OCI-LY3 (cell line): ENCODE measurements at regions not wholly inside any gene's neighbourhood (a gene's known extent, or its start where the extent isn't known, plus 50 kb on each side); places are given as distances from the start of the nearest gene placed in this dataset.

Experiments used
- H2AFZ ChIP-seq: fragments of 200-600, 300-600 bp; shearing (Covaris generic); 2 replicates; pipeline ENCODE4 v1.6.0; 2014; ENCODE audit warnings: antibody characterized with exemption, low read depth, low read length
- H3K27ac ChIP-seq: fragments of 200-600, 300-600 bp; sonication (generic); 2 replicates; pipeline ENCODE4 v1.5.1; 2014; ENCODE audit warnings: mild to moderate bottlenecking, low read length, moderate library complexity, mixed read lengths
- H3K27me3 ChIP-seq: fragments of 200-600, 300-600 bp; sonication (generic); 2 replicates; pipeline ENCODE4 v1.6.1; 2014; ENCODE audit warnings: low read depth, low read length, mixed read lengths
- H3K36me3 ChIP-seq: fragments of 200-600, 300-600 bp; sonication (generic); replicated peaks from 2 replicates; pipeline ENCODE3; 2014; ENCODE audit warnings: low read depth, low read length, mixed read lengths
- H3K4me1 ChIP-seq: fragments of 300-600, 200-600 bp; sonication (generic); 2 replicates; pipeline ENCODE4 v1.6.1; 2014; ENCODE audit warnings: low read length, mixed read lengths
- H3K4me2 ChIP-seq: fragments of 200-600, 300-600 bp; sonication (generic); 2 replicates; pipeline ENCODE4 v1.6.1; 2014; ENCODE audit warnings: low read length, mixed read lengths
- H3K4me3 ChIP-seq: fragments of 300-600, 200-600 bp; sonication (generic); 2 replicates; pipeline ENCODE4 v1.5.1; 2014; ENCODE audit warnings: antibody characterized with exemption, mild to moderate bottlenecking, low read length, moderate library complexity
- H3K79me2 ChIP-seq: fragments of 300-600, 200-600 bp; shearing (Covaris generic); 2 replicates; pipeline ENCODE4 v1.6.1; 2014; ENCODE audit warnings: mild to moderate bottlenecking, low read length, mixed read lengths
- H3K9ac ChIP-seq: fragments of 300-600, 200-600 bp; shearing (Covaris generic); 2 replicates; pipeline ENCODE4 v1.6.0; 2014; ENCODE audit warnings: mild to moderate bottlenecking, low read length, moderate library complexity
- H3K9me3 ChIP-seq: fragments of 200-600, 300-600 bp; shearing (Covaris generic); 2 replicates; pipeline ENCODE4 v1.6.1; 2014; ENCODE audit warnings: low read length, mixed read lengths; ENCODE audit not compliant: insufficient read depth
- H4K20me1 ChIP-seq: fragments of 200-600, 300-600 bp; sonication (generic); 2 replicates; pipeline ENCODE4 v1.6.1; 2016; ENCODE audit warnings: low read length, mixed read lengths; ENCODE audit not compliant: insufficient read depth
- CTCF ChIP-seq: fragments of 200-600, 300-600 bp; sonication (generic); IDR thresholded peaks from 2 replicates; pipeline ENCODE4 v1.5.1; 2014; ENCODE audit warnings: antibody characterized with exemption, low read length, low read depth
- EZH2phosphoT487 ChIP-seq: fragments of 200-600 bp; shearing (Covaris generic); IDR thresholded peaks from 2 replicates; pipeline ENCODE4 v1.6.1; 2018; ENCODE audit warnings: antibody characterized with exemption, mixed run types, low read depth

- H2AFZ ChIP-seq: no peak overlapping the region
- no peak overlapping the region for H3K4me3 ChIP-seq
- no peaks in the 10 kb centered on the region for H3K36me3 ChIP-seq
Measured at GRCh38 chr6:144471986-144472385, 186.9 kb downstream of the UTRN start.

DNA sequence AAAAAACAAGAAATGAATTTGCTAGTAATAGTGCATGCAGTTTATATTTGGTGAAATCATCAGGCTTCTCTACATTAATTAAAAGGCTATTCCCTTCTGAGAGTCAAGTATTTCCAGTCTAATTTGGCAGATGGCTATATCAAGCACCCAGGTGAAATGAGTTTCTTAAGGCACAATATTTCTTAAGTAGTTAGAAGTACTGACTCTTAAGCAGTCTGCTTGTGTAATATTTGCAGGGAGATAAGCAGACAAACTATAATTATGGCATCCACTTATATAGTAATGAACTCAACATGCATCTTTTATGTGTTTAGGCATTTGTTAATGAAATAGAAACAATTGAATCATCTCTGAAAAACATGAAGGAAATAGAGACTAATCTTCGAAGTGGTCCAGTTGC, 189.2 kb downstream of the UTRN start:
- Histone ChIP-seq H3K4me1 (no peaks in the 10 kb centered on the region), H3K36me3 (no peaks in the 10 kb centered on the region), H3K4me3 (no peak overlapping the region), H3K9me3 (no peaks in the 10 kb centered on the region), H3K4me2 (no peak overlapping the region), H4K20me1 (no peaks in the 10 kb centered on the region), H3K27ac (no peak overlapping the region), H3K9ac (no peak overlapping the region), H3K79me2 (no peaks in the 10 kb centered on the region), H3K27me3 (0 out of 2 replicates have a peak, but pooled peaks cover 4% of the 10 kb centered on the region), H2AFZ (no peak overlapping the region)
- TF ChIP-seq CTCF: no peak
- TF ChIP-seq EZH2phosphoT487: no peak

More at GRCh38 chr6:144471986-144472385, 186.9 kb downstream of the UTRN start:
- no peak overlapping the region for H3K4me2 ChIP-seq
- H4K20me1 ChIP-seq: no peaks in the 10 kb centered on the region
- no peak overlapping the region for H3K9ac ChIP-seq
- no peaks in the 10 kb centered on the region for H3K79me2 ChIP-seq
- no peak for TF ChIP-seq CTCF
- no peak for TF ChIP-seq EZH2phosphoT487
- no peaks in the 10 kb centered on the region for H3K9me3 ChIP-seq
- H3K4me1 ChIP-seq: no peaks in the 10 kb centered on the region
- H3K27ac ChIP-seq: no peak overlapping the region
- 0 out of 2 replicates have a peak, but pooled peaks cover 4% of the 10 kb centered on the region for H3K27me3 ChIP-seq

GRCh38 chr6:144474904-144475303, 189.8 kb downstream of the UTRN start:
- Histone ChIP-seq H3K4me1 (no peaks in the 10 kb centered on the region), H4K20me1 (no peaks in the 10 kb centered on the region), H3K9me3 (no peaks in the 10 kb centered on the region), H3K4me3 (no peak overlapping the region), H3K9ac (no peak overlapping the region), H2AFZ (no peak overlapping the region), H3K36me3 (no peaks in the 10 kb centered on the region), H3K27me3 (0 out of 2 replicates have a peak, but pooled peaks cover 4% of the 10 kb centered on the region), H3K27ac (no peak overlapping the region), H3K4me2 (no peak overlapping the region), H3K79me2 (no peaks in the 10 kb centered on the region)
- TF ChIP-seq CTCF (no peak), EZH2phosphoT487 (no peak)

- no peaks in the 10 kb centered on the region for H3K4me1 ChIP-seq
- no peak overlapping the region for H3K9ac ChIP-seq
- no peaks in the 10 kb centered on the region for H3K9me3 ChIP-seq
- no peak overlapping the region for H2AFZ ChIP-seq
- H3K36me3 ChIP-seq: no peaks in the 10 kb centered on the region
- no peak for TF ChIP-seq EZH2phosphoT487
- no peak for TF ChIP-seq CTCF
- no peaks in the 10 kb centered on the region for H3K79me2 ChIP-seq
- no peak overlapping the region for H3K27ac ChIP-seq
- H3K27me3 ChIP-seq: 0 out of 2 replicates have a peak, but pooled peaks cover 4% of the 10 kb centered on the region
- no peak overlapping the region for H3K4me2 ChIP-seq
- H3K4me3 ChIP-seq: no peak overlapping the region
- H4K20me1 ChIP-seq: no peaks in the 10 kb centered on the region
Measured at GRCh38 chr6:144475411-144475810, 190.3 kb downstream of the UTRN start.
